OCI-LY7 (cell line): ENCODE measurements at regions not wholly inside any gene's neighbourhood (a gene's known extent, or its start where the extent isn't known, plus 50 kb on each side); places are given as distances from the start of the nearest gene placed in this dataset.

Experiments
- EZH2phosphoT487 ChIP-seq: fragments of 200-600 bp; sonication (generic); IDR thresholded peaks from 2 replicates; pipeline ENCODE4 v1.6.1; 2018; ENCODE audit warnings: low read depth, borderline replicate concordance, mild to moderate bottlenecking, mixed run types, antibody characterized with exemption, low read length, moderate library complexity, mixed read lengths
- TF ChIP-seq, protein P1 (sequence below): fragments of 200-600 bp; sonication (generic); conservative IDR thresholded peaks from 2 replicates; pipeline ENCODE4 v1.5.1; 2014; ENCODE audit warnings: mild to moderate bottlenecking, antibody characterized with exemption, low read length, moderate library complexity, mixed read lengths

DNA sequence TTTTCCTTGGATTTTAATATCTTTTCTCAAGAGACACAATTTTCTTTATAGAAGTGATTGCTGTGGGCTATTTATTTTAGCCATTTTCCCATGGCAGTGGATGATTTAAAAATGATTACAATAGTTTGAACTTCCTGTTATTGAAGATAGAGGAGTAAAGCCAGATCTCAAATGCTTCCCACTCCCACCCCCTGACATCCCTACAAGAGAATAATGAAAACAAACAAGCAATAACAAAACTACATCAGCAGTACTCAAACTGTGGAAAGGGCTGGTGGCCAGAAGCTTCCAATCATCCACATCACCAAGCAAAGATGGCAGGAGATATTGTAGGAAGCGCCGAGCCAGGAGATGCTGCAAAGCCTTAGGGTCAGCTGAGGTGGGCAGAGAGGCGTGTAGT lies 831.1 kb upstream of the NR2F2 start:
- TF ChIP-seq, protein P1, sequence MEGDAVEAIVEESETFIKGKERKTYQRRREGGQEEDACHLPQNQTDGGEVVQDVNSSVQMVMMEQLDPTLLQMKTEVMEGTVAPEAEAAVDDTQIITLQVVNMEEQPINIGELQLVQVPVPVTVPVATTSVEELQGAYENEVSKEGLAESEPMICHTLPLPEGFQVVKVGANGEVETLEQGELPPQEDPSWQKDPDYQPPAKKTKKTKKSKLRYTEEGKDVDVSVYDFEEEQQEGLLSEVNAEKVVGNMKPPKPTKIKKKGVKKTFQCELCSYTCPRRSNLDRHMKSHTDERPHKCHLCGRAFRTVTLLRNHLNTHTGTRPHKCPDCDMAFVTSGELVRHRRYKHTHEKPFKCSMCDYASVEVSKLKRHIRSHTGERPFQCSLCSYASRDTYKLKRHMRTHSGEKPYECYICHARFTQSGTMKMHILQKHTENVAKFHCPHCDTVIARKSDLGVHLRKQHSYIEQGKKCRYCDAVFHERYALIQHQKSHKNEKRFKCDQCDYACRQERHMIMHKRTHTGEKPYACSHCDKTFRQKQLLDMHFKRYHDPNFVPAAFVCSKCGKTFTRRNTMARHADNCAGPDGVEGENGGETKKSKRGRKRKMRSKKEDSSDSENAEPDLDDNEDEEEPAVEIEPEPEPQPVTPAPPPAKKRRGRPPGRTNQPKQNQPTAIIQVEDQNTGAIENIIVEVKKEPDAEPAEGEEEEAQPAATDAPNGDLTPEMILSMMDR: no peak
- TF ChIP-seq EZH2phosphoT487: no peak
